GM19238 (cell line): ENCODE measurements at regions not wholly inside any gene's neighbourhood (a gene's known extent, or its start where the extent isn't known, plus 50 kb on each side); places are given as distances from the start of the nearest gene placed in this dataset.
"Not testable (repeated sequence)": the region's sequence is repeated elsewhere in the genome, so short reads cannot be mapped to it uniquely, and the experiment has no call there.

Experiments used
- DNase-seq: peaks from one replicate; pipeline ENCODE4 v3.0.0; 2011; ENCODE audit warnings: low spot score; ENCODE audit not compliant: insufficient read length

GRCh38 chr11:87559852-87560251 is 522.1 kb downstream of the TMEM135 start:
- DNase-seq: not testable (repeated sequence)

GRCh38 chr11:87555101-87555500 is 517.4 kb downstream of the TMEM135 start:
- no peak for DNase-seq

- DNase-seq: no peak
Measured at GRCh38 chr11:87548797-87549196, 511.1 kb downstream of the TMEM135 start.

GRCh38 chr11:87545858-87546257 is 508.1 kb downstream of the TMEM135 start:
- DNase-seq: no peak

DNA sequence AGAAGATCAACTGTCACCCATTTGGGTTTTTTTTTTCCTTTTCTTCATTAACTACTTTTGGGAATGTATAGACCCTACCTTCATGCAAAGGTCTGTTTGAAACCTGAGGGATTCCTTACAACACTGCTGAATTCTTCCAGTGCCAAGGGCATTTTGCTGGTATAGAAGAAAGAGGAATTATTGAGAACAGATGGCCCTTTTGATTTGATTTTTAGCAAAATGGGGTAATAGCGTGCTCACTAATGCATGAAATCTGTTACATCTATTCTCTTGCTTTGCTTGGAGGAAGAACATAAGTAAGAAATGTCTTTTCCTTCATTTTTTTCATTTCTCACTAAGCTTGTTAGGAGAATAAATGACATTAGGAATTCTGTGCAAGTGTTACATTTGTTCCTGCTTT is 501.9 kb downstream of the TMEM135 start:
- no peak for DNase-seq

DNA sequence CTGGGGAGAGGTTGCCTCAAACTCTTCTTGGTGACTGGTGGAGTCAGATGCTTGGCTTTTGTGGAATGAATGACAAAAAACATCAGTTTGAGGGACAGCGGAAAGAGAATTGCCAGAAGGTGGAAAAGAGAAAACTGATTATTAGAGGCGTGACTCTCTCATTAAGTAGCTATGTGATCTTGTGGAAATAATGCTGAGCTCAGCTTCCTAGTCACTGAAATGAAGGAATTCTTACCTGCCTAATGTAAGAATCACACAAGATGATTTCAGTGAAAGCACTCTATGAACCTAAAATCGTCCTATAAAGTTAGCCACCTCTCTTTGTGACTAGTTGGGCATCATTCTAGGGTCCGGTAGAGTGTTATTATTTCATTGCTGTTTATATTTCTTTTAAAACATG is 498.8 kb downstream of the TMEM135 start:
- no peak for DNase-seq

DNA sequence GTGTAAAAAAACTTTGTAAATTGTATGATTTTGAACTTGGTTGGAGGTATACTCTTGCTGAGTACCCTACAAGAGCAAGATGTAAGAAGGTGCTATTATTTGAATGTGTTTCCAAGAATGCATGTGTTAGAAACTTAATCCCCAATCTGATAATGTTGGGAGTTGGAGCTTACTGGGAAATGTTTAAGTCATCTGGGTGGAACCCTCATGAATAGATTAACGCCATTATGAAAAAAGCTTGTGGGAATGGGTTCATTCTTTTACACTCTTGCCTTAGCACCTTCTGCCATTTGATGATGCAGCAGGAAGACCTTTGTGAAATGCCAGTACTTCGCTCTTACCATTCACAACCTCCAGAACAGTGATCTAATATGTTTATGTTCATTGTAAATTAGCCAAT is 498.3 kb downstream of the TMEM135 start:
- no peak for DNase-seq

DNA sequence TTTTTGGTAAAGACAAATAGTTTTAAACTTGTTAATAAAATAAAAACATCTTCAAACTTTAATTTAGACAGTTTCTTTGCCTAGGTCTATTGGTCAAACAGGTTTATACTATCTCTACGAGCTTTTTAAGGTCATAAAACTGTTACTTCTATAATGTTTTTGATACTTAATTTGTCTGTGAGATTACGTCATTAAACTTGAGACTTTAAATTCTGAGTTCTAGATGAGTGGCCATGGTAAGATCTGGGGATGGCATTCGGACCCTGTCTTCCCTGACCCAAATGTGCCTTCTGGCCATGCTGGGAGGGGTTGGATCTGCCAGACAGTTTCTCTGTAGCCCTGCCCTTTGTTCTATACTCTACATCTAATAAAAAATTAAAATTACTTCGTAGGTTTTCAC is 497.8 kb downstream of the TMEM135 start:
- DNase-seq: no peak

DNA sequence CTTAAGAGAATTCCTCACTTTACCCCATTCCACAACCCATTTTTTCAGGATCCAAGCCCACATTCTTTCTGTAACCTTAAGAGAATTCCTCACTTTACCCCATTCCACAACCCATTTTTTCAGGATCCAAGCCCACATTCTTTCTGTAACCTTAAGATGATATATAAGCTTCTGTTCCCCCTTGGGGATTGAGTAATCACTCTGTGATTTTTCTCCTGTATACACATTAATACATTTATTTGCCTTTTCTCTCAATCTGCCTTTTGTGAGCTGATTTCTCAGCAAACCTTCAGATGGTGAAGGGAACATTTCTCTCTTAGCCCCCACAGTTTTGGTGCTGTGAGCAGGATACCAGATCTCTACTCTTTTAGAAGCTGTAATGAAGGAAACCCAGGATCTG is 494.1 kb downstream of the TMEM135 start:
- DNase-seq: not testable (repeated sequence)

DNA sequence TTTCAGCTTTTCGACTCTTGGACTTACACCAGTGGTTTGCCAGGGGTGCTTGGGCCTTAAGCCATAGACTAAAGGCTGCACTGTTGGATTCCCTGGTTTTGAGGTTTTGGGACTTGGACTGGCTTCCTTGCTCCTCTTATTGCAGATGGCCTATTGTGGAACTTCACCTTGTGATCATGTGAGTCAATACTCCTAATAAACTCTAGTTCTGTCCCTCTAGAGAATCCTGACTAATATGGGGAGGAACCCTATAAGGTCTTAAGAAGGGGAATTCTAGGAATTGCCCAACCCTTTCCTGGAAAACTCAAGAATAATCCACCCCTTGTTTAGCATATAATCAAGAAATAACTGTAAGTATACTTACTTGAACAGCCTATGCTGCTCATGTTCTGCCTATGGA is 491.8 kb downstream of the TMEM135 start:
- DNase-seq: no peak

GRCh38 chr11:87528752-87529151 is 491.0 kb downstream of the TMEM135 start:
- DNase-seq: no peak

- DNase-seq: no peak
Measured at GRCh38 chr11:87523276-87523675, 485.5 kb downstream of the TMEM135 start.

- no peak for DNase-seq
Measured at GRCh38 chr11:87518266-87518665, 480.5 kb downstream of the TMEM135 start.

- DNase-seq: no peak
Measured at GRCh38 chr11:87517351-87517750, 479.6 kb downstream of the TMEM135 start.

DNA sequence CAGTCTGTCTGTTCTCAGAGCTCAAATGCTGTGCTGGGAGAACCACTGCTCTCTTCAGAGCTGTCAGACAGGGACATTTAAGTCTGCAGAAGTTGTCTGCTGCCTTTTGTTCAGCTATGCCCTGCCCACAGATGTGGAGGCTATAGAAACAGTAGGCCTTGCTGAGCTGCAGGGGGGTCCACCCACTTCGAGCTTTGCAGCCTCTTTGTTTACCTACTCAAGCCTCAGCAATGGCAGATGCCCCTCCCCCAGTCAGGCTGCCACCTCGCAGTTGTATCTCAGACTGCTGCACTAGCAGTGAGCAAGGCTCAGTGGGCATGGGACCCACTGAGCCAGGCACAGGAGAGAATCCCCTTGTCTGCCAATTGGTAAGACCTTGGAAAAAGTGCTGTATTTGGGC is 470.0 kb downstream of the TMEM135 start:
- not testable (repeated sequence) for DNase-seq

- DNase-seq: not testable (repeated sequence)
Measured at GRCh38 chr11:87506946-87507345, 469.2 kb downstream of the TMEM135 start.

DNA sequence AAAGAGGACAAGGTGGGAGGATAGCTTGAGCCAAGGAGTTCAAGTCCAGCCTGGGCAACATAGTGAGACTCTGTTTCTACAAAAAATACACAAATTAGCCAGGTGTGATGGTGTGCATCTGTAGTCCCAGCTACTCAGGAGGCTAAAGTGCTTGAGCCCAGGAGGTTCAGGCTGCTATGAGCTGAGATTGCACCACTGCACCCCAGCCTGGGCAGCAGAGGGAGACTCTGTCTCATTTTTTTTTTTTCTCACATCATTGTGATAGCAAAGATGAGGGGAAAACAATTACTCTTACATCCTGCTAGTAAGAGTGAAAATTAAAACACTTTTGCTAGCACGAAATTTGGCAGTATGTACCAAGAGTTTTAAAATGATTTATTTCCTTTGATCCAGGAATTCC is 463.7 kb downstream of the TMEM135 start:
- no peak for DNase-seq

DNA sequence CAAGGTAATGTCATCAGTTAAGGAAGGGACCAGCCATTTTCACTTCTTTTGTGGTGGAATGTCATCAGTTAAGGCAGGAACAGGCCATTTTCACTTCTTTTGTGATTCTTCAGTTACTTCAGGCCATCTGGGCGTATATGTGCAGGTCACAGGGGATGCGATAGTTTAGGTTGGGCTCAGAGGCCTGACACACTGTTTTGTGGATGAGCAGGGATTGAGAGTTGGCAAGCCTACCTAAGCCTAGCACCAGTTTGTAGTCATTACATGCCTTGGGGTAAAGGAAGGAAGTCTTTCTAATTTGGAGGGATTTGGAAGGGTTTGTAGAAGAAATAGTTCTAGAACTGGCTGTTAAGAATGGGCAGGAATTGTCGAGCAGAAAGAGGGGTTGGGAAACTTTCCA is 457.2 kb downstream of the TMEM135 start:
- not testable (repeated sequence) for DNase-seq

- not testable (repeated sequence) for DNase-seq
Measured at GRCh38 chr11:87494026-87494425, 456.3 kb downstream of the TMEM135 start.

DNA sequence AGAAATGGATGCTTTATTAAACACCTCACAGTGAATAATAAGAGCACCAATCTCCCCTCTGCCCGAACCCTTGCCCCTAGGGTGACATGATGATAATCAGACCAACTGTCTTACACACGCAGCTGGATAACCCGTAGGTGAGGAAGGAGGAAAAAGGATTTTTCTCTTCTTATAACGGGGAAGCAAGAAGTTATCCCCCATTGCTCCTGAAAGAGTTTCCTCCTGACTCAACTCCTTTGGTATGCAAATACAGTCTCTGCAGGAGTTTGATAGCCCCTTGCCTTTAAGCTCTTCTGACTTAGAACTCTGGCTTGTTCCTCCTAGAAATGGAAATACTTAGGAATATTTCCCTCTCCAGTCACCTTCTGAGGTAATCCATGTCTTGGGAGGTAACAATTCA is 455.8 kb downstream of the TMEM135 start:
- no peak for DNase-seq

GRCh38 chr11:87491381-87491780 is 453.6 kb downstream of the TMEM135 start:
- no peak for DNase-seq

DNA sequence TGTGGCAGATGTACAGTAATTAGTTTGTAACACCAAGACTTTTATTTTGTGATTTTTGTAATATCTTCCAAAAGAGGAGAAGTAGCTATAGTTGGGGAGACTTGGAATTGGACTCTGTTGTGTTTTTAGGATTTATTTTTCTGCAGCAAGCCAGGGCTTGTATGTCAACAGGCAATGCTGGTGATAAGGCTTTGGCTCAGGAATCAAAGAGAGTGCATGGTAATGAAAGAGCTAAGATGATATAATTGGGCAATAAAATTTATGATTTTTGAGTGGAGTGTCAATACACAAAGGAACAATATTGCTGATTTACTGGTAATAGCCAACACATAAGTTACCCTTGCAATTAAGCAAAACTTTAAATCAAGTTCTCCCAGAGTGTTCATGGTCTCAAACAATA is 452.9 kb downstream of the TMEM135 start:
- DNase-seq: no peak

DNA sequence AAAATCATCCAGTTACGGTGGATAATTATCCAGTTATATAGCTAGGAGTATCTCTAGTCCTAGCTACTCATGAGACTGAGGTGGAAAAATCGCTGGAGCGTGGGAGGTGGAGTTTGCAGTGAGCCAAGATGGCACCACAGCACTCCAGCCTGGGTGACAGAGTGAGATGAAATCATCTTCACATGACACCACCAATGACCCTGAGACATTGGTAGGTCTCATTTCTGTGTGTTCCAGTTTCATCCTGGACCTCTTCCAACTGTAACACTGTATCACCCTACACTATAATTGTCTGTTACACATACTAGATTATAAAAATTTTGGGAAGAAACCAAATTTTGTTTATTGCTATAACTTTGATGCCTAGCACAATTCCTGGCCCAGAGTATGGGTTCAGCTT is 446.8 kb downstream of the TMEM135 start:
- DNase-seq: no peak

GRCh38 chr11:87477321-87477720 is 439.6 kb downstream of the TMEM135 start:
- DNase-seq: no peak
